Activated CD4-positive, alpha-beta T cell treated with anti-CD3 and anti-CD28 coated beads for 48 hours (primary cell): ENCODE measurements at regions not wholly inside any gene's neighbourhood (a gene's known extent, or its start where the extent isn't known, plus 50 kb on each side); places are given as distances from the start of the nearest gene placed in this dataset.

Experiments
- DNase-seq: peaks from one replicate; pipeline ENCODE4 v3.0.0-alpha.2; 2020

DNA sequence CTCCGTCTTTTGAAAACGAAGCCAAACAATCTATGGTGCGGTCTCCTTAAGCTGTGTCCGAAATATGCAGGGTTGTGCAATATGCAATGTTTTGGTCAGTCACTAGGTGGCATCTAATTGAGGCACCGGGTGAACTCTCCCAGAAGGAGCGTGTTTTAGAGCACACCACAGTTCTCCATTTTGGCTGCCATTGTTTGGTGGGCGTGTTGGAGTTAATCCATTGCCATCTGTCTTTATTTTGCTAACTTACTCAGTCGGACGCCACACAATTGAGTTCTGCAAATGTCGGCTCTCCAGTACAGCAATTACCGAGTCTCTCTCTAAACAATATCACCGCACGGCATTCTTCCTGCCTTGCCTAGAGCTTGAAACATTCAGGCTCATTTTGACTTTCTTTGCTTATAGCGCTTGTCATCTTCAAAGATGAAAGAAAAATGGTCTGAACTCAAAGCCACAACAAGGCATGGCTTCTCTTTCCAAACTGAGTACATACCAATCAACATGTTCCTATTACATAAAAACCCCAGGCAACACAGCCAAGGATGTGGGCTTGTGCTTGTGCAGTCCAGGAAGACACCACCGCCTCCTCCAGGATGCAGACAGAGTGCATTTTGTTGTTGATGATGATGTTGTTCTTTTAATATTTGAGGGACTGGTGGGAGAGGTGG lies 182.0 kb upstream of the SERP2 start:
- peak; percentile 35 for DNase-seq

DNA sequence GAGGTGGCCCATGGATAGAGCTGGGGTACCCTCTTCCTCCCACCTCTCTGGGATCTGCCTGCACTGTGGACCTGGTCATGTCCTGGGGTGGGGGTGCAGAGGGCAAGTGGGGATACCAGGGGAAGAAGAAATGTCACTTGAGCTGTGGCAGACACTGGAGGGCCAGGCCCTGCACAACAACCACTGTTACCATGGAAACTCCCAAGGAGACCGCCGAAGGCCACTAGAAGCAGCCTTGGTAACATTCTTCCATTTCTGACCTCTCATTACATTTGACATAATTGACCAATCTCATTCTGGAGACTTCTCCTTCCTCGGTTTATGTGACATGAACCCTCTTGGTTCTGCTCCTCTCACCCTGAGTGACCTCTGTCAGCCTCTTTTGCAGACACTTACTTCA lies 179.9 kb upstream of the SERP2 start:
- DNase-seq, result no peak

DNA sequence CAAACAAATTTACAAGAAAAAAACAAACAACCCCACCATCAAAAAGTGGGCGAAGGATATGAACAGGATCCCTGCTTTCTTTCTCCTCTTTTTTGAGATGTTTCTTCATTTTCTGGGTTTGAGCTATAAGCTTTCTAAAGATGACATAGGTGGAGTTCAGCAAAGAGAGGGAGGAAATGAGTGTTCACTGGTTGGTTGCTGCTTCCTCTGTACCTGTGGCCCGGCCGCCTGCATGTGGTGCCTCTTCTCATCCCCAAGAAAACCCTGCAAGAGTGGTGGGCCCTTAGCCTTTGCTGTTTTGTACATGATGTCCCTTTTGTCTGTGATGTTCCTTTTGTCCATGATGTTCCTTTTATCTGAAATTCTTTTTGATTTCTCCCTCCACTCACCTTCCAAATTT lies 178.4 kb upstream of the SERP2 start:
- no peak for DNase-seq

DNA sequence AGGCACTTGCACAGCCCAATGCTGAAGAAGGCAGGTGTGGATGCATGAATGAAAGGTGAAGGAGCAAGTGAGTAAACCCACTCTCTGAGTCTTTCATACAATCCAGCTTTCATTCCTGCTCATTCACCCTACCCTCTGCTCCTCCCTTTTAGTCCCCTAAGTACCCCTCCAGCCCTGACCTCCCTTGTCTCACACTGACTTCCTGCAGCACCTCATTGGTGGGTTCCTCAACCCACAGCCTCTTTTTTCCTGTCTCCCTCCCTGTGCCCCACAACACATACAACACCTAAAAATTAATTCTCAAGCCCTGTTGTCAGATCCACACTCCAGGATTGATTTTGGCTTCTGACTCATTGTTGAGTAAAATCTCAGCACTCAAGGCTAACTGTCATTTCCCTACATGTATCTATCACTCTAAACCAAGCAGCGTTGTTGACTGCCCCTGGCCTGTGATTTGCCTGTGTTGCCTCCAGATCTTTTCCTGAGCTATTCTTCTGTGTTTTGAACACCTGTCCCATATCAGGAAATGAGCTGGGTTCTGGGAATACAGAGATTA lies 177.3 kb upstream of the SERP2 start:
- DNase-seq, result peak; percentile 18

DNA sequence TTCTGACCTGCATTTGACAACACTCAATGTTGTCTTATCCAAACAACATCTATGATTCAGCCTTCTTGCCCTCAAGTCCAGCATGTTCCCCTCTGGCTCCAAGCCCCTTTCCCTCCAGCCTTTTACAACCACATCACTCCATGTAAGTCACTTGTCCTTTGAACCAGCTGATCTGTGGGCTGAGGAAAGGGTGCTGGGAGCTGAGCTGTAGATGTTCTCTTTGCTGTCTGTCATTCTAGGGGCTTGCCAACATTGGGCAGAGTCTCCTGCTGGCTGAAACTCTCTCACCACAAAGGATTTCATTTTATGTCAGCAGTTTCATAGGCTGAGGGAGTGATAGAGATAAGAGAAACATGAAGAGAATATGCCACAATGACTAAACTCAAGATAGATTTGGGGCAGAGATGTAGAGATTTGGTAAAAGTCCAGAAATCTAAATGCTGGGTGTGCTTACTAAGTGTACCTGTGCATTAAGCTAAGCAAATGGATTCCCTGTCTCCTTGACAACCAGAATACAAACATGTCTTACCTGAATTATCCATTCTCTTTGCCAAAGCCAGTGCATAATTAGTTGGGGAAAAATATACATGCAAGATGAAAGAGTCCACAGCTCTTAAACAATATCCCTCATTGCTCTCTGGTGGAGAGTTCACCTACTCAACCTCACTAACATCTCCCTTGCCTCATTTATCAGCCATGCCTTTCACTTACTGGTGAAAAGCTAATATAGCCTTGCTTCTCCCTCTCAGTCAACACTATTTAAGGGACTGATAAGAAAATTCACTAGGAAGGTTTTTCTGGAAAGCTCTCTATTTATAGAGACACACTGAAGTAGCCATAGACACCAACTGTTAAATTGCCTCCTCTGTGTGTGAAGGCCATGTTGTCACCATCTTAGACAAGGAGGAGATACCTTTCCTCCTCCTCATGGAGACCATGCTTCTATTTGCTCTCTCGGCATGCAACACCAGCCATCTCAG lies 175.5 kb upstream of the SERP2 start:
- DNase-seq, result peak; percentile 59

DNA sequence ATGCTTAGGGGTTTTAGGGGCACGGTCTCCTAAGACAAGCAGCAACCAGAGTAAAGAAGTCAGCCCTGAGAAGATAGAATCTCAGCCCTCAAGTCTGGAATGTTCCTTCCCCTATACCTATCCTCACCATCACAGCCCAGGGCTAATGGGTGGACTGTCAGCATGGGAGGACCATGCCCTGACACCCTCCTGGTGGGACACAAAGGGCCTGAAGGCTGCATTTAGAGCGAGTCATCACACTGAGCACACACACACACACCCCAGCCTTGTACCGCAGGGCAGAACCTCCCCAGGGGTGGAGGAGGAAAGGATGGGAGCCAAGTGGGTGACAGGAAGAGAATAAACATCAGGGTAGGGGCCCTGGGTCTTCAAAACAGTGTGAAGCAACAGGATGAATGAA lies 174.8 kb upstream of the SERP2 start:
- DNase-seq, result no peak

DNA sequence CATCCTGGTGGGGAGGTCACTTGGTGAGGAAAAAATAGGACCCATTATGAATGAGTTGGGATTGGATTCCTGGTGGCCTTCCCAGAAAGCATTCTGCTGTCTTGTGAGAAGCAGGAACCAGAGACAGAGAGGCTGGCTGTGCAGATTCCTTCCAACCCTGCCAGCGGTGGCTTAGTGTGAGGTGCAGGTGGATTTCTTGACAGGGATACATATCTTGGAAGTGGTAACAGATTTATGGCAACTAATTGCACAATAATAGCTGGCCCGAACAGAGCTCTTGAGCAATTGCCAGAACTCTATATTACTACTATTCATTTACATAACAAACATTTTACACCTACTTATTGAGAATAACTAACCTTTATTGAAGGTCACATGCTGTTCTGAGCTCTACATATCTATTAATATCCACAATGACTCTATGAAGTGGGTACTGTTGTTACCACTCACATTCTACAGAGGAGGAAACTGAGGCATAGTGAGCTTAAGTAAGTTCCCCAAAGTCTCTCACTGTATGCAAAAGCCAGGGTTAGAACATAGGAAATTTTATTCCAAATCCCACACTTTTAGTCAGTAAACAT lies 173.9 kb upstream of the SERP2 start:
- no peak for DNase-seq

DNA sequence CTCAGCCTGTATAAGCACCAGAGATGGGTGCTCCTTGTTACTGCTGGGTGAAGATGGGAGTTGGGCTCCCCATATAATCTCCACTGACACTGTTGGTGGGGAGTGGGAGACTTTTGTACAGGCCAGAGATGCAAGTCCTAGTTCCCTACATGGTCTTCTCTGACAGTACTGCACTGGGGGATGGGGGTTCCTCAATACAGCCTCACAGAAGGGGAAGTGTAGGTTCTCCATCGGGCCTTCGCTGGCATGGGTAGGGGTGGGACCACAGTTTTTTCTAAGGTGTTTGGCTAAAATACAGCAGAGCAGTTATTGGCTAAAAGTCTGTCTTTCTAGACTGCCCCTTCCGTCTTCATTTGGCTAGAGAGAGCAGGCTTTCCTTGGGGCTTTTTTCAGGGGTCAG lies 167.2 kb upstream of the SERP2 start:
- no peak for DNase-seq

DNA sequence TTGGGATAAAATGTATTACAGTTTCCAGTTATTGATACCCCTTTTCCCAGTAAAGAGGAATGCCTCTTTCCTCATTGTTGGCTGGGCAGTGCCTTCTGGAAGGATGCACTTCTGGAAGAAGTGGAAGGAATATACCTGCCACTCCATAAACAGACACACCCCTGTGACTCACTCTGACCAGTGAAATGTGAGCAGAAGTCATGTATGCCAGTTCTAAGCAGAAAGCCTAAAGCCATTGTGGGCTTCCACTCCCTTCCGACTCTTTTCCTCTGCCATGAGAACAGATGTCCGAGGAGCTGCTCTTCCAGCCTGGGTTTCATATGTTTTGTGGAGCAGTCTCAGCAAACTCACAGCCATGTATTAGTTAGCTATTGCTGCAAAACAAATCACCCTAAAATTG lies 166.1 kb upstream of the SERP2 start:
- no peak for DNase-seq

DNA sequence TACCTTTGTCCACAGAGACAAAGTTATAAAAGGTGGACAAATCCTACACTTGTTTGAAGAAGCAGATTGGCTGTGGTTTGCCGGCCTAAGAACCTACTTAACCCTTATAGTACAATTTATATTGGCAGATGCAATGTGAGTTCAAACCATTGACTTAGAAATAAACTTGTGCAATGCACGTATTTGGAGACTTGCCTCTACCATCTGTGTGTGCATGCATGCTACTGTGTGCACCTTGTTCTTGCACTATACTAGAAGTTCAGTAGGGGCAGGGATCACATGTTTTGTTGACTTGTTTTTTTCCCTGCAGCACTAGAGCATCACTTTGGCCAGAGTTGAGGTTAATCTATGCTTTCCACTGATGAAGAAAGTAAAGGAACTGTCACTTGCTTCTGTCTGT lies 163.1 kb upstream of the SERP2 start:
- DNase-seq, result no peak

DNA sequence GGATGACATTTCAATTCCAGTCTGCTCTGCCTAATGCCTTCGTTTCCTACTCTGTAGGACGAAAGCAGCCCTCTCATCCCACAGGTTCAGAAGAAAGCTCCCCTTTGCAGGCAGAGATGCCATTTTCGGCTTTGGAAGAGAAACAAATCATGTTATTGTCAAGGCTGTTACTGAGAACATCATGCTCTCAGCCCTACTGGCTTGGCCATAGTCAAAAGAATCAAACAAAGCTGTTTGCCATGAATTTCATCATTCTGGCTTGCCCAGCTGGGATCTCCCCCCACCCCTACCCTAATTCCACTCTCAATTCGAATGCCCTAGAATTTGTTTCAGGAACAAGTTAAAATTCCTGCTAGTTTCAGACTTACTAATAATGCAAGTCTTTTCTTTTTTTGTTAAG lies 162.3 kb upstream of the SERP2 start:
- DNase-seq, result no peak

DNA sequence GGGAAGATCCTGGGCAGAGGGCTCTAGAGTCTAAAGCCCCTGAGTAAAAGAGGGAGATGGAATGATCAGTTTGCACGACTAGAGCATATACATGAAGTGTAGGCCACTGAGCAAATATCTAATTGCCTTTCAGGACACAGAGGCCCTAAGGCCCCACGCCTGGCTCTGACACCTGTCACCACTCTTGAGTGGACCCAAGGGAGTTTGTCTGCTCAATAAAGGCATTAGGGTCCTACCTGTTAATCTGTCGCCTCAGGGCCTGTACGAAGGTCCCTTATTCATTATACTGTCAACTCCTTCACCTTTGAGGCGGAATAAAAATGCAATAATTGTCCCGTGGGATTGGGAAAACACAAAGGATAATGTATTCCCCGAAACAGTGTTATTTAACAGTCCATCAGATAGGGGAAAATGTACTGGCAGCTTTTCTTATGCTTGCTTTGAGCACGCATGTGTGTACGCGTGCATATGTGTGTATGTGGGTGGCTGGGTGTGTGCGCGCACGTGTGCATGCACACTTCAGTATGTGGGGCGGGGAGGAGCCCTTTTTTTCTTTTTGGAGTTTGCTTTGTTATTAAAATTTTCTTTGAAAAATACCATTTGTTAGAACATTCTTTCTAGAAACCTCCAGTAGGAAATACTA lies 161.8 kb upstream of the SERP2 start:
- no peak for DNase-seq

DNA sequence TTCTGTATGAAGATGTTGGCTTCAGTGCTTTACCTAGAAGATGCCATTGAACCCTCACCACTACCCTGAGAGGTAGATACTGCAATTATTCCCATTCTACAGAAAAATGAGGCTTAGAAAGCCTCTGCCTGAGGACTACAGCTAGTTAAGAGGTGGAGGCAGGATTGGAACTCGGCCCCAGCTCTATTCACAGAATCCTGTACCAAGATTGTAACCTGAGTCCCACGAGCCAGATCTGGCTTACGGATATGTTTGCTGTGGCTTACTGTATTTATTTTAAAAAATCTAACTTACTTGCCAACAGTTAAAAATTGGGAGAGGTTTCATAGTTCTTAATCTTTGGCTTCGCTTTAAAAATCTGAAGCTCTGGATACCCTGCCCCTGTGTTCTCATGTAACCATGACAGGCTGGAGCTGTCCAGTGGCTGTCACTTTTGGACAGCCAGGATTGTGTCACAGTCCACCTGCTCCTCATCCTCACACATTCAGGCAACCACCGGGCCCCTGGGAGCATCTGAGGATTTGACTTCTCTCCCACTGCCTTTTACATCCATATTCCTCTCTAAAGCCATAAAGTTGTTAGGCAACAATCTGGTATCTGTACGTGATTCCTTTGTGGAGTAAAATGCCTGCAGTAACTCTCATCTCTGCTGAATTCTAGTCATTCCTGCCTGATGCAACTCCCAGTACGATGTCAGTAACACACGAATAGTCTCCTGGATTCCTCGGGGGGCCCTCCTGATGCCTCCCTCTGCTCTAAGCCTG lies 160.8 kb upstream of the SERP2 start:
- no peak for DNase-seq

DNA sequence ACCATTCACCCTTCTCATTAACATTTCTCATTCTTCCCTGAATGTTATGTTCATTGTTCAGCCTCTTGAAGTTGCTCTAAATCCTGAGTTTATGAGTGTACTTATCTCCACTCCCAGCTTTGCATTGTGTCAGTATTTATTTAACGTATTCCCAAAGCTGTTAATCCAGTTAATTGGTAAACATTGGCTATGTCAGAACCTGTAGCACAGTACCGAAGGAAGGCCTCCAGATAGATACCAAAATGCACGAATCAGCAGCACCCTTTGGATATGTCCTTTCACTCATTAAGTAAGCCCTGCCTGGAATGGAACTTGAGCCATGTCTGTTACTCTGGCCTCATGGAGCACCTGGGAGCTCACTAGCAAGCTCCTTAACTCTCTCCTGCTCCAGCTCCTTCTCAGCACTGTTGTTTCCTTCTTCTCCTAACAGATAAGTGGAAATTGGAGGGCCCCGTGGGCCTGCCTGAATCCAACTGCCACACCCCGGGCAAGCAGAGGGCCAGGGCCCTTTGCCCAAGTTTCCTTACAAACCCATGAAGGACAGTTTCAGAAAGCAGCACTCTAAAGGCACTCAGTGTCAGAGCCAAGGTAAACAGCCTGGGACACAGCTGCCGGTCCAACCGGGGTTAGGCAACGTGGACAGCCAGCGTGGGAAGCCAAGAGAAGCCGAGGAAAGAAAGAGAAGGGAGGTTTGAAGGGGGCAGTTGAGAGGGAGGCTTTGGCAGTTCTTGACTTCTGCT lies 155.0 kb upstream of the SERP2 start:
- DNase-seq, result no peak

DNA sequence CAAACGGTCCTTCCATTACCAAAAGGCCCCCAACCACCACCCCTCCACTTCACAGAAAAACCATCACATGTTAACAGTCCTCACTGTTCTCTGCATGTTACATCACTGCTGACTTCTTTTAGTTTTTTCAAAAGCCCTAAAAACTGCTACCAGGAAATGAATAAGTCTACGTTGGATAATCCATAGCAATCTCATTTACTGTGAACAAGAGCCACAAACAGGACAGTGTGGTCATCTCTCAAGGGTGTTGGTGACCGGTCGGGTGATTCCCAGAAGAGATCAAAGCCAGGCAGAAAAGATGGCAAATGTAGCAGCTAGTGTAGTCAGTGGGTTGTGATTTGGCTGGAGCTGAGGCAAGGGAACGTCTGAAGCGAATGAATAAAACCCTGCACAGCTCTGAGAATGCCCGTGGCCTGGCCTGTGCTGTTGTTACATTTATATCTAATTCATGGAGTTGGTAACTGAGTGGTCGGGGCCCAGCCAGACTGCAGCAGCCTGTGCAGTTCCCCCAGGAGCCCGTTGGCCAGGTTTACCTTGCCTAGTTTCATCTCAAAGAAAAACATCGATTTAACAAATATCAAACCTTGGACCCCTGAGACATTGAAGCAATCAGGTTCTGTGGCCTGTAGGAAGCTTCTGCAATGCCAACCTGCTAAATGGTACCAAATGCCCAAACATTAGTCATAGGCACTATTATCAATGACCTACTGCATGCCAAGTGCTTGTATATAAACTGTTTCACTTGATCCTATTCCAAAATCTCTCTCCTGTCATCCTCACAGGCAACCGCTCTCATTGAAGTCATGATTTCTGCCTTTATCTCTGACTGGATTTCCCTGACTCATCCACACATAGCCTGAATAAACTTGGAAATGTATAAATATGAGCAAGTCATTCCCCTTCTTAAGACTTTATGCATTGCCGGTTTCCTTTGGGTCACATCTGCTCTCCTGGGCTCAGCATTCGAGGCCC lies 153.8 kb upstream of the SERP2 start:
- DNase-seq, result no peak

DNA sequence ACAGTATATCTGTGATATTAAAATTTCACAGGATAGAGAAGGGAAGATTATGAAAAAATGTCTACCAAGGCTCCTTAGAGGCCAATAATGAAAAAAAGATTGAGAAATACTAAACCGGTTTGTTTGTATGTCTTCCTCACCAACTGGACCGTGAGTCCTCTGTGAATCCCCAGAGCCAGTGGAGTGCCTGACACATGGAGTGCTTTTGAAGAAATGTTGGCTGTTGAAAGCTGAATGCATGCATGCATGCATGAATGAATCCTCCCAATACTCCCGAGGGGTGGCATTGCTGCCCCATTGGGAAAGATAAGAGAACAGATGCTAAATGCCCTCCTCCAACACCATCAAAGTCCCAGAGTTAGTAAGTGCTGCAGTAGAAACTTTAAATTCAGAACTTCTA lies 152.7 kb upstream of the SERP2 start:
- DNase-seq, result no peak

DNA sequence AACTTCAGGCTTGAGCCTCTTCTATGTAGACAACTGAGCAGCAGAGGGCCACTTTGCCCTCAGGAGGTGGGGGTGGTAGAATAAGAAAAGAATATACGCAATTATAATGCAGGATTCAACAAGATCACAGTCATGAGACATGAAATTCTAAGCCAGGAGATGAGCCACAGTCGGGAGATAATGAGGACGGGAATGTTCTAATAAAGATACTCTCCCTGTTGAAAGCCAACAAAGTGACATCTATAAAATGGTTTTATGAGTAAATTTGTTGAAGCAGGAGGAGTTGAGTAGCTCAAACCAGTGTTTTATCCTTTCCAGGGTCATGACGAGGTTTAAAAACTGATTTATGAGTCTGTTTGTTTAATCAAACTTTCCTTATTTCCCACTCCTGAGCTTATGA lies 152.0 kb upstream of the SERP2 start:
- DNase-seq, result no peak

DNA sequence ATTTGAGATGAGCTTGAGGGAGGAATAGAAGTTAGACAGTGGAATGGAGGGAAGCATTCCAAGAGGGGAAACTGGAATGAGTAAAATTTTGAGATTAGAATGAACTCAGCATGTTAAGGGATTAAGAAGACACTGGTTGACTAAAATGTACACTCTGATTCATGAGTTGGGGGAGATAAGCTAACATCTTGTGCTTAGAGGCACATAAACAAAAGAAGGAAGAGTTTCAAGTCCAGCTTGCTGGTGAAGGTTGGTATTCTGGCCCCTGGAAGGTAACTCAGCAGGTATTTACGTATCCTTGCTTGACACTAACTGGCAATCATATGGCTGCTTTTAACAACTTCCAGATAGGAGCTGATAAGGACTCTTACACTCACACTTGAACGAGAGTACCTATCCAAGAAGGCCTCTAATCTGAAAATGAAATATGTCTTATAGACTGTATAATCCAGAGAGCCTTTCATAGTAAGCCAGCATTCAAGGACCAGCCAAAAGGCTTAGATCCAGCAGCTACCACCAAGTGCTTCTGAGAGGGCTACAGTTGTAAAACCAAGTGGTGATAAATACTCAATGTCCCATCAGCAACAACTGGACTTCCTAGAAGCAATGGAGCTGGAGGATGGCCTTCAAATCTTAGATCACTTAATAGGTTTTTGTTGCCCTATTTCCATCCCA lies 149.7 kb upstream of the SERP2 start:
- DNase-seq, result no peak

DNA sequence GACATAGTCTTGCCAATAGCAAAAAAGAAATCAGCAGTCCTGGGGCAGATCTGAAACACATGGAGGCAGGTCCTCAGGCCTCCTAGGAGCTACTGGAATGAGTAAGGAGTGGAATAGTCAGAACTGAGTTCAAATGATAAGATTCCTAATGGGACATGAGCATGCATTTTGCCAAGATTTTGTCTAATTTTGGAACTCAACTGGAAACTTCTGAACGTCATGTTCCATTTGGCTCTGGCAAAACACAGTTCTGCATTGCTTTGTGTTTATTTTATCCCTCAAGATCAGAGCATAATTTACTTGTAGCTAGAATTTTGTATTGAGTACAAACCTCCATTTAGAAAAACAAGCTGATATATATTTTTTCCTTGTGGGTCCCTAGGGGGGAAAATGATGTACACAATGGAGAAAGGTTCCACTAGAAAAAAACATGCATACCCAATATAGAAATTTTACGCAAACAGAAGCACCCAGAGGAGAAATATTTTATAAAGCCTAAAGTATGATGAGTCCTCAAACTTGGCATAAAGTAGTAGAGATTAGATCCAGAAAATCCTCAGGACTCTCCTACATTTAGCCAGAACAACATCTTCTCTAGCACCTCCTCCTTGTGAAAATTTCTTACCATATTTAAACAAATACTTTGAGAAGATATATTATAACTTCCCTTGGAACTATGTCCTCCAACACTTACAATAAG lies 149.0 kb upstream of the SERP2 start:
- DNase-seq, result no peak
